Astrocyte (in vitro differentiated cells and primary cell): ENCODE measurements at regions not wholly inside any gene's neighbourhood (a gene's known extent, or its start where the extent isn't known, plus 50 kb on each side); places are given as distances from the start of the nearest gene placed in this dataset.

ENCODE experiments used
- EZH2 ChIP-seq: IDR thresholded peaks from 2 replicates; pipeline ENCODE4 v1.6.1; 2012; ENCODE audit warnings: mild to moderate bottlenecking, low read length, inconsistent platforms; ENCODE audit not compliant: insufficient read depth
- TF ChIP-seq, protein P1 (sequence below): IDR thresholded peaks from 2 replicates; pipeline ENCODE4 v1.5.1; 2011; ENCODE audit warnings: low read depth, mild to moderate bottlenecking, inconsistent platforms, low read length, moderate library complexity; ENCODE audit not compliant: insufficient read depth

DNA sequence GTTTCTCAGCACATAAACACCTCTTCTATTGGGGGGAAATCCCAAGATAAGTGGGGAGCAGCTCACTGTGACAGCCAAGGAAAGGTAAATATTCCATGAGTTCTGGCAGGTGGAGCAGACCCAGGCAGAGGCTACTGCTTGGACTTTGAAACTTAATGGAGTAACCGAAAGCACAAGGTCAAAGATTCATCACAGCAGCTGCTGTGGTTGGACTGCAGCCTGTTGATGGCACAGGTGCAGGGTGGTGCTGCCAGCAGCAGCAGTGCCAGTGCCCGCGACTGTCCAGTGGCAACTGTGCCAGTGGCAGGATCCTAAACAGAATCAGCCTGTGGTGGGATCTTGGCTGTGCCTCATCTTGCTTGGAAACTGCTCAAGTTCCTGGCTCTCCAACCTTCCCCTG lies 81.4 kb upstream of the ARID2 start:
- TF ChIP-seq, protein P1, sequence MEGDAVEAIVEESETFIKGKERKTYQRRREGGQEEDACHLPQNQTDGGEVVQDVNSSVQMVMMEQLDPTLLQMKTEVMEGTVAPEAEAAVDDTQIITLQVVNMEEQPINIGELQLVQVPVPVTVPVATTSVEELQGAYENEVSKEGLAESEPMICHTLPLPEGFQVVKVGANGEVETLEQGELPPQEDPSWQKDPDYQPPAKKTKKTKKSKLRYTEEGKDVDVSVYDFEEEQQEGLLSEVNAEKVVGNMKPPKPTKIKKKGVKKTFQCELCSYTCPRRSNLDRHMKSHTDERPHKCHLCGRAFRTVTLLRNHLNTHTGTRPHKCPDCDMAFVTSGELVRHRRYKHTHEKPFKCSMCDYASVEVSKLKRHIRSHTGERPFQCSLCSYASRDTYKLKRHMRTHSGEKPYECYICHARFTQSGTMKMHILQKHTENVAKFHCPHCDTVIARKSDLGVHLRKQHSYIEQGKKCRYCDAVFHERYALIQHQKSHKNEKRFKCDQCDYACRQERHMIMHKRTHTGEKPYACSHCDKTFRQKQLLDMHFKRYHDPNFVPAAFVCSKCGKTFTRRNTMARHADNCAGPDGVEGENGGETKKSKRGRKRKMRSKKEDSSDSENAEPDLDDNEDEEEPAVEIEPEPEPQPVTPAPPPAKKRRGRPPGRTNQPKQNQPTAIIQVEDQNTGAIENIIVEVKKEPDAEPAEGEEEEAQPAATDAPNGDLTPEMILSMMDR = no peak
- TF ChIP-seq EZH2 = no peak
